ENCODE measurements at regions not wholly inside any gene's neighbourhood (a gene's known extent, or its start where the extent isn't known, plus 50 kb on each side); places are given as distances from the start of the nearest gene placed in this dataset.

DNA sequence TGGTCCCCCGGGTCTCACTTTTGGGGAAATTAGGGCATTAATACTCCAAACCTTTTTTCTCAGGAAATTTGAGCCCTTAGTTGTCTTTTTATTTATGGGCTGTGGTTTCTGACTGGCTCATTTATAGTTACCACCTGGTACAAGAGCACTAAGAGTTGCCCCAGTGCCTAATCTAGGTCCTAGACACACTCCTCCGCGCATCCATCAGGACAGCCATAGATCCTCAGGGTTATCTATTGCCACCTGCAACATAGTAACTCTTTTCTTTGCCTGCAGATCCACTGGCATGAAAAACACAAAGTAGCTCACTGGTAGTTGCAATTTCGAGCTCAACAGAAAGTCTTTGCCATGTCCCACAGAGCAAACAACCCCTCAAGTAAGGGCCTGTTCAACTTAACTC, 576.4 kb upstream of the ROBO2 start:
- Histone ChIP-seq H3K27ac (ENCODE audit: extremely low read depth, low read depth, low read length) (no peak overlapping the region), H3K4me3 (no peak overlapping the region), H3K9me1 (ENCODE audit: control insufficient read depth, insufficient read depth, low read length) (no peaks in the 10 kb centered on the region), H3K4me1 (replicated peaks in 1 of 2; ENCODE audit: control insufficient read depth in 2 of 2, insufficient read depth in 2 of 2, low read length in 2 of 2) (no peaks in the 10 kb centered on the region), H3K27me3 (ENCODE audit: control insufficient read depth in 2 of 2, insufficient read depth in 2 of 2, low read length in 2 of 2) (no peaks in the 10 kb centered on the region), H4K20me1 (replicated peaks; ENCODE audit: control insufficient read depth, insufficient read depth, low read length) (no peaks in the 10 kb centered on the region), H3K9me3 (replicated peaks; ENCODE audit: control insufficient read depth, insufficient read depth, low read depth, low read length) (no peaks in the 10 kb centered on the region), H2AFZ (ENCODE audit: low read depth, low read length) (no peak overlapping the region), H3K9ac (ENCODE audit: insufficient read depth in 1 of 2, low read depth in 2 of 2, low read length in 2 of 2) (no peak overlapping the region), H3K36me3 (ENCODE audit: control insufficient read depth, insufficient read depth, low read length) (no peaks in the 10 kb centered on the region), H3K79me2 (ENCODE audit: control insufficient read depth, insufficient read depth, low read length) (no peaks in the 10 kb centered on the region), H3K4me2 (ENCODE audit: insufficient read depth, low read length) (no peak overlapping the region)
- DNase-seq (ENCODE audit: extremely low read depth in 1 of 4, low spot score in 3 of 4) (no peak), ATAC-seq (no peak), FAIRE-seq (no peak)
- in situ Hi-C loops (cut with MboI) = no loop called here
- WGBS (ENCODE audit: insufficient coverage, low coverage, missing lambda C conversion rate) = 0% methylated on average over 2 of the region's 4 CpGs
- CTCF ChIA-PET (ENCODE audit: low intra/inter-chr PET ratio) = no interaction called here
- intact Hi-C loops (cut with micrococcal nuclease) = no loop called here
- TF ChIP-seq EP400 (IDR thresholded peaks at IDR 0.05) = no peak
- TF ChIP-seq FOXA1 (IDR thresholded peaks at IDR 0.05; ENCODE audit: borderline replicate concordance) = no peak
- no peak for TF ChIP-seq GATA2 (CRISPR knock-in tag; IDR thresholded peaks at IDR 0.05)
- TF ChIP-seq, protein P1, sequence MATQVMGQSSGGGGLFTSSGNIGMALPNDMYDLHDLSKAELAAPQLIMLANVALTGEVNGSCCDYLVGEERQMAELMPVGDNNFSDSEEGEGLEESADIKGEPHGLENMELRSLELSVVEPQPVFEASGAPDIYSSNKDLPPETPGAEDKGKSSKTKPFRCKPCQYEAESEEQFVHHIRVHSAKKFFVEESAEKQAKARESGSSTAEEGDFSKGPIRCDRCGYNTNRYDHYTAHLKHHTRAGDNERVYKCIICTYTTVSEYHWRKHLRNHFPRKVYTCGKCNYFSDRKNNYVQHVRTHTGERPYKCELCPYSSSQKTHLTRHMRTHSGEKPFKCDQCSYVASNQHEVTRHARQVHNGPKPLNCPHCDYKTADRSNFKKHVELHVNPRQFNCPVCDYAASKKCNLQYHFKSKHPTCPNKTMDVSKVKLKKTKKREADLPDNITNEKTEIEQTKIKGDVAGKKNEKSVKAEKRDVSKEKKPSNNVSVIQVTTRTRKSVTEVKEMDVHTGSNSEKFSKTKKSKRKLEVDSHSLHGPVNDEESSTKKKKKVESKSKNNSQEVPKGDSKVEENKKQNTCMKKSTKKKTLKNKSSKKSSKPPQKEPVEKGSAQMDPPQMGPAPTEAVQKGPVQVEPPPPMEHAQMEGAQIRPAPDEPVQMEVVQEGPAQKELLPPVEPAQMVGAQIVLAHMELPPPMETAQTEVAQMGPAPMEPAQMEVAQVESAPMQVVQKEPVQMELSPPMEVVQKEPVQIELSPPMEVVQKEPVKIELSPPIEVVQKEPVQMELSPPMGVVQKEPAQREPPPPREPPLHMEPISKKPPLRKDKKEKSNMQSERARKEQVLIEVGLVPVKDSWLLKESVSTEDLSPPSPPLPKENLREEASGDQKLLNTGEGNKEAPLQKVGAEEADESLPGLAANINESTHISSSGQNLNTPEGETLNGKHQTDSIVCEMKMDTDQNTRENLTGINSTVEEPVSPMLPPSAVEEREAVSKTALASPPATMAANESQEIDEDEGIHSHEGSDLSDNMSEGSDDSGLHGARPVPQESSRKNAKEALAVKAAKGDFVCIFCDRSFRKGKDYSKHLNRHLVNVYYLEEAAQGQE (IDR thresholded peaks at IDR 0.05; ENCODE audit: borderline replicate concordance) = no peak
- TF ChIP-seq, protein P1 (CRISPR knock-in tag; IDR thresholded peaks at IDR 0.05; ENCODE audit: low read depth) = no peak
- TF ChIP-seq KDM4B (IDR thresholded peaks at IDR 0.05; ENCODE audit: borderline replicate concordance in 2 of 2, low read depth in 1 of 2) = no peak
- no TSS peak for BruUV-seq (replicated peaks)
- POLR2A ChIA-PET = no interaction called here

Data from K562 (cell line).